ENCODE measurements at regions not wholly inside any gene's neighbourhood (a gene's known extent, or its start where the extent isn't known, plus 50 kb on each side); places are given as distances from the start of the nearest gene placed in this dataset.
"Not testable (repeated sequence)": the region's sequence is repeated elsewhere in the genome, so short reads cannot be mapped to it uniquely, and the experiment has no call there.

DNA sequence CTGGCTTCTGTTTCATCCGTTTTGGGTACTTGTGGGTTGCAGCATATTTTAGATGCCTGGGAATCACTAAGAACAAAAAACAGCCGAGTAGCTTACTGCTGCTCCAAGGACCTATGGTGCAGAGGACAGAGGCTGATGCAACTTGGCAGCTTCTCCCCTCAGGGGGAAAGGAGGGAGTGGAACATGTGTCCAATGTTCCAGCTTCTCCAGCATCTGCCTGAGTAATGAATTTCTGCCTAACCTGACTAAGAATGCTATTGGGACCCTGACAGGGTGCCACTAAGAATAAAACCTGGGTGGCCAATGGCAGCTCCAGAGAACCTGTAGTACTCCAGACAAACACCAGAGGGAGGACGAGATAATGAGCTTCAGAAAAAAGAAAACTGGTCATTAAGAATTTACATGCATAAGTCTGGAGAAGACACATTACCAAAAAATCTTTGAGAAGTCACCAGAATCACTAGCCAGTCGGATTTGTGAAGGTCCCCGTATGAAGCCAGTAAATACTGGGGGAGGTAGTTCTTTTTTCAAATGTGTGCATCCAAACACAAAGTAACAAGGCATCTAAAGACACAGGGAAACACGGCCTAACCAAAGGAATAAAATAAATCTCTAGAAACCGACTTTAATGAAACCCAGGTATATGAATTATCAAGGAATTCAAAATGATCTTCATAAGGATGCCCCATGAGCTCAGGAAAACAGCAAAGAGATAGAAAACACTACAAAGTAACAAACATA lies 293.5 kb downstream of the HINT1 start:
- Mint-ChIP-seq H3K9me3 (no peaks in the 10 kb centered on the region), H3K4me3 (no peak overlapping the region), H3K4me1 (ENCODE audit: low read depth) (no peaks in the 10 kb centered on the region), H3K36me3 (ENCODE audit: low read depth) (no peaks in the 10 kb centered on the region), H3K27ac (no peak overlapping the region), H3K27me3 (ENCODE audit: low read depth) (no peaks in the 10 kb centered on the region)

DNA sequence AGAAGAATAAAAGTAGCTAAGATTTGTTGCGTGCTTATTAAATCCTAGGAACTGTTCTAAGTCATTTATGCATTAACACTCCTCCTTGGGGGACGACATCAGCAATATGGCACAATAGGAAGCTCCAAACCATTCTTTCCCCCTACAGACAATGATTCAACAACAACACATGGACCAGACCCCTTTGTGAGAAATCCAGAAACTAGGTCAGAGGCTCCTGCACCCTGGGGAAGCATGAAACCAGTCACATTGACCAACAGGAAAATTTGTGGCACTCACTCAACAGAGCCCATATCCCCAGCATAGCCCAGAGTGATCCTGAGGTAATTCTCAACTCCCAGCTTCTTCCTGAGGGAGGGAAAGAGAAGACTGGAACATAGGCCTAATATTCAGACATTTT lies 294.4 kb downstream of the HINT1 start:
- Mint-ChIP-seq H3K36me3 (ENCODE audit: low read depth) (no peaks in the 10 kb centered on the region), H3K4me1 (ENCODE audit: low read depth) (no peaks in the 10 kb centered on the region), H3K9me3 (no peaks in the 10 kb centered on the region), H3K27ac (no peak overlapping the region), H3K27me3 (ENCODE audit: low read depth) (no peaks in the 10 kb centered on the region), H3K4me3 (no peak overlapping the region)

DNA sequence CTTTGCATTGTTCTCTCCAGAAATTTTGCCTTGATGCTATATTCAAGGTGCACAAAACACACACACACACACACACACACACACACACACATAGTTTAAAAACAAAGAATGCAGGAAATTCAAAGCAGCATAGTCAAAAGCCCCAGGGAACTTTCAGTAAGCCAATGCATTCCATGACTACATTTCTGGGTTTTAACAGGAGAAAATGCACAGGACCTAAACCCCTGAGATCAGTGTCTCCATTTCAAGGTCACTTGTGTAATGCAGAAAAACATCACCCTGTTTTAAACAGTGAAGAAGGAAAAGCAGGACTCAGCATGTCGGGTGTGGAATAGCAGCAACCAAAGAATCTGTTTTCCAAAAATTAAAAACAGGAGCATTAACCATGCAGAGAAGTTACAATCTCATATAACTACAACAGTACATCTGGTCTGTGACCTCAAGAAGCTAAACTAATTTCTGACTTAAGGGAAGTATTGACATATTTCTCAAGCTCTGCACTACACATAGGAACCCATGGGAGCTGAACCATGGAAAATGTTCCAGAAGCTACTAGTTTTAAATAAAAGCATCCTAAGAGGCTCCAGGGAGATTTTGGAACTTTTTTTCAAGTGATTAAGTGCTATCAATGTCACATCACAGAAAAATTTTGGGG lies 296.7 kb downstream of the HINT1 start:
- Mint-ChIP-seq H3K27ac (no peak overlapping the region), H3K4me1 (ENCODE audit: low read depth) (no peaks in the 10 kb centered on the region), H3K36me3 (ENCODE audit: low read depth) (no peaks in the 10 kb centered on the region), H3K9me3 (peaks cover 6% of the 10 kb centered on the region), H3K27me3 (ENCODE audit: low read depth) (peaks cover 5% of the 10 kb centered on the region), H3K4me3 (no peak overlapping the region)

DNA sequence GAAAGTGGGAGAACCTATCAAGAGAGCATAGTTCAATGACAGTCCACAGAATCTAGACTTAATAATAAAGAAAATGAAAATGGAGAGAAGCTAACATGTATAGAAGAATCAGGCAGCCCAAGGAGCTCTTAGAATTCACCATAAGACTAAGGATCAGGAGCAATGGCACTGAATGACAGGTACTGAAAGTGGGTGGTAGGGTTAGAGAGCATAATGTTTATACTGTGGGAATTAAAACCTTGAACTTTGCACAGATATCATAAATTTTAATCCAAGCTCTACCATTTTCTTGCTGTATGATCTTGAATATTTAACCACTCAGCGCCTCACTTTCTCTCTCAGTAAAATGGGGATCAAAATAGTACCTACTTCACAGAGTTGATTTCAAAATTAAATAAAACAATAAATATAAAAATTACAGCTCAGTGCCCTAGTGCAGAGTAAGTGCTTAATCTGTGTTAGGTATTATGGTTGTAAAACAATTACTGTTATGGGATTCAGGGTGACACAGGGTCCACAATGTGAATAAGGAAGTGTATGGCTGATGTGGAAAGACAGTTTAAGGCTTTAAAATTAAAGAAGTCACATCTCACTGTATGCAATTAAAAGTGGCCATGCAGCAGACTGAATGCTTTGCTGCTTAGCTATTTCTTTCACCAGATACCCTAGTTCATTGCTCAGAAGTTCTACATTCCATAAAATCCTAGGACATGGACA lies 319.8 kb downstream of the HINT1 start:
- H3K27me3 Mint-ChIP-seq (ENCODE audit: low read depth) = peaks cover 7% of the 10 kb centered on the region
- no peak overlapping the region for H3K27ac Mint-ChIP-seq
- H3K9me3 Mint-ChIP-seq = peaks cover 13% of the 10 kb centered on the region
- no peaks in the 10 kb centered on the region for H3K4me1 Mint-ChIP-seq (ENCODE audit: low read depth)
- H3K4me3 Mint-ChIP-seq = no peak overlapping the region
- H3K36me3 Mint-ChIP-seq (ENCODE audit: low read depth) = no peaks in the 10 kb centered on the region

DNA sequence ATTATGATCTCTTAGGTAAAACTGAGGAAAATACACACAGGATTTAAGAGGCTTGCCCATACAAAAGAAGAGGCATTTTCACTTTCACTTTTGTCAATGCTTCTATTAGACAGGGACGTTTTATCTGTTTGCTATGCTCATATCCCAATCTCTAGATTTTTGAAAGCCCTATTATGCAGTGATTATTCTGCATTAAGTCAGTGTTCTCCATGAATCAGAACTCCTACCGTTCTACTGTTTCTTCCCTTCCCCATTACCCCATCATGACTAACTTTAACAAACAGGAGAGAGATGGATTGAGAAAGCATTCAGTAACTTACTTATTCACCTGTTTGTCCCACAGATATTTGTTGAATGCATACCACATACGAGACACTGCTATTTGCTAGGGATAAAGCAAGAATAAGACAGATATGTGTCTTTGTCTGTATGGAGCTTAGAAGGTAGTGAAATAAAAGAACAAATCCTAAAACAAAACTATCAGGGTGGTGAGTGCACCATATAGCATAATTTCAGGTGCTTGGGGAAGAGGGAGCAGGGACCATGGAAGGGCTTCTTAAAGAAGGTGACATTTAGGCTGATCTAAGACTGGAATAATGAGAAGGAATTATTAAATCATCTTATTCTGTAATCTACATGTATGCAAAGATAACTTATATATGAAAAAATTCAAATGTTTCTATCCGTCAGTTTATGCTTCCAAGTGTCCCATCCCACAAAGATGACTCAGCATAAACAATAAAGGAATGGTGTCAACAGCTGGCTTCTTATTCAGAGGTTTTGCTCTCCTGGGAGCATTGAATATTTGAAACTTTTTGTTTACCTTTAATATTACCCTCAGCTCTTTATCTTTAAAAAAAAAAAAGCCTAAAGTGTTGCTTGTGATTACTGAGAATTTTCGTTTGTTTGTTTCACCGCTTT lies 328.1 kb downstream of the HINT1 start:
- H3K4me3 Mint-ChIP-seq = peak overlapping the region; percentile 82
- H3K27ac Mint-ChIP-seq = no peak overlapping the region
- peaks cover 4% of the 10 kb centered on the region for H3K9me3 Mint-ChIP-seq
- H3K27me3 Mint-ChIP-seq (ENCODE audit: low read depth) = peaks cover 4% of the 10 kb centered on the region
- no peaks in the 10 kb centered on the region for H3K36me3 Mint-ChIP-seq (ENCODE audit: low read depth)
- peaks cover 11% of the 10 kb centered on the region for H3K4me1 Mint-ChIP-seq (ENCODE audit: low read depth)

DNA sequence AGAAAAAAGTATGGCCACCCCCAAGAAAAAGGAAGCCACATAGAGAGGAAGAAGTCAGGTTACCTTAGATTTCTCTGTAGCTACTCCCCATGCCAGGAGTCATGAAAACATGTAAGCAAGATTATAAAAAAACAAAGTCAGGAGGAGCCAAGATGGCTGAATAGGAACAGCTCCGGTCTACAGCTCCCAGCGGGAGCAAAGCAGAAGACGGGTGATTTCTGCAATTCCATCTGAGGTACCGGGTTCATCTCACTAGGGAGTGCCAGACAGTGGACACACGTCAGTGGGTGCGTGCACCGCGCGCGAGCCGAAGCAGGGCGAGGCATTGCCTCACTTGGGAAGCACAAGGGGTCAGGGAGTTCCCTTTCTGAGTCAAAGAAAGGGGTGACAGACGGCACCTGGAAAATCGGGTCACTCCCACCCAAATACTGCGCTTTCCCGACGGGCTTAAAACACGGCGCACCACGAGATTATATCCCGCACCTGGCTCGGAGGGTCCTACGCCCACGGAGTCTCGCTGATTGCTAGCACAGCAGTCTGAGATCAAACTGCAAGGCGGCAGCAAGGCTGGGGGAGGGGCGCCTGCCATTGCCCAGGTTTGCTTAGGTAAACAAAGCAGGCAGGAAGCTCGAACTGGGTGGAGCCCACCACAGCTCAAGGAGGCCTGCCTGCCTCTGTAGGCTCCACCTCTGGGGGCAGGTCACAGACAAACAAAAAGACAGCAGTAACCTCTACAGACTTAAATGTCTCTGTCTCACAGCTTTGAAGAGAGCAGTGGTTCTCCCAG lies 347.3 kb downstream of the HINT1 start:
- not testable (repeated sequence) for H3K27ac Mint-ChIP-seq; H3K36me3 Mint-ChIP-seq (ENCODE audit: low read depth); H3K27me3 Mint-ChIP-seq (ENCODE audit: low read depth); H3K9me3 Mint-ChIP-seq; H3K4me3 Mint-ChIP-seq; H3K4me1 Mint-ChIP-seq (ENCODE audit: low read depth)

DNA sequence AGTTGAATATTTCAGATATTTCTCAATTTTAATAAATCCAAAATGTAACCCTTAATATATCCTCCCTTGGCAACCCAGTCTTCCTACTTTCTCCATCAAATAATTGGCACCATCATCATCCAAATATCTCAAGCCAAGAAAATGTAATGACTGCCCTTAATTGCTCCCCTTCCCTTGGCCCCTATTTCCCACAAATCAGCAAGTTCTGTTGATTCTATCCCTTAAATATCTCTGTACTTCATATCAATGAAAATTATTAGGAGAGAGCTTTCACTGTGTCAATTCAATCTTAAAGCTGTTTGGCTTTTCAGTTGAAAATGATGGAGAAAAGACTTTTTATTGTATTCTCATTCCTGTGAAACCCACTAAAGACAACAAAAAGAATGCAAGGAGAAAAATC lies 349.8 kb downstream of the HINT1 start:
- Mint-ChIP-seq H3K9me3 (no peaks in the 10 kb centered on the region), H3K4me3 (no peak overlapping the region), H3K4me1 (ENCODE audit: low read depth) (no peaks in the 10 kb centered on the region), H3K27me3 (ENCODE audit: low read depth) (peaks cover 2% of the 10 kb centered on the region), H3K27ac (no peak overlapping the region), H3K36me3 (ENCODE audit: low read depth) (no peaks in the 10 kb centered on the region)

DNA sequence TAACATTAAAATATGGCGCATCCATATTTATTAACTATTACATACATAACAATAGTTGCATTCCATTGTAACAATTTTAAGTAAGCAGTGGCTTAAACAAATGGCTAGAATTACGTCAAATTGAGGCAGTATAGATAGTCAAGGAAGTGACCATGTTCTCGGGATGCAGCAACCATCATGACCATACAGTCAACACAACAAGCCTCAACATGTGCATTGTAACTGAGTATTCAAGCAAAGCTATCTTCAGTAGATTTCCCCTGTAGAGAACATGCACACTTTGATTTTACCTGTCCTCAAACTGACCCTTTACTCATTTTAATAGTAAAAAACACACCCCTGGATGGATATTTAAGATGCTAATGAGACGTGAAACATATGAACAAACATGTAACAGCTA lies 356.4 kb downstream of the HINT1 start:
- Mint-ChIP-seq H3K4me3 (no peak overlapping the region), H3K27me3 (ENCODE audit: low read depth) (peaks cover 3% of the 10 kb centered on the region), H3K36me3 (ENCODE audit: low read depth) (no peaks in the 10 kb centered on the region), H3K4me1 (ENCODE audit: low read depth) (no peaks in the 10 kb centered on the region), H3K27ac (no peak overlapping the region), H3K9me3 (no peaks in the 10 kb centered on the region)

DNA sequence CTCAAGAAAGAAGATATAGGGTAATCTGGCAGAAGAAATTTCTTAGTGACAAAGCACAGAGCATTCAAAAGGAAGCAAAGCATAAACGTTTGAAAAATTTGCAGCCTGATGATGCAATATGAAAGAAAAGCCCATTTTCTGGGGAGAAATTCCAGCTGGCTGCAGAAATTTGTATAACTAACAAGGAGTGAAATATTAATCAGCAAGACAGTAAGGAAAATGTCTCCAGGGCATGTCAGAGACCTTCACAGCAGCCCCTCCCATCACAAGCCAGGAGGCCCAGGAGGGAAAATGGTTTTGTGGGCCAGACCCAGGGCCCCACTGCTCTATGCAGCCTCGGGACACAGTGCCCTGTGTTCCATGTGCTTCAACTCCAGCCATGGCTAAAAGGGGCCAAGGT lies 359.4 kb downstream of the HINT1 start:
- H3K36me3 Mint-ChIP-seq (ENCODE audit: low read depth) = no peaks in the 10 kb centered on the region
- no peak overlapping the region for H3K4me3 Mint-ChIP-seq
- peaks cover 3% of the 10 kb centered on the region for H3K27me3 Mint-ChIP-seq (ENCODE audit: low read depth)
- no peaks in the 10 kb centered on the region for H3K4me1 Mint-ChIP-seq (ENCODE audit: low read depth)
- H3K27ac Mint-ChIP-seq = no peak overlapping the region
- H3K9me3 Mint-ChIP-seq = no peaks in the 10 kb centered on the region

DNA sequence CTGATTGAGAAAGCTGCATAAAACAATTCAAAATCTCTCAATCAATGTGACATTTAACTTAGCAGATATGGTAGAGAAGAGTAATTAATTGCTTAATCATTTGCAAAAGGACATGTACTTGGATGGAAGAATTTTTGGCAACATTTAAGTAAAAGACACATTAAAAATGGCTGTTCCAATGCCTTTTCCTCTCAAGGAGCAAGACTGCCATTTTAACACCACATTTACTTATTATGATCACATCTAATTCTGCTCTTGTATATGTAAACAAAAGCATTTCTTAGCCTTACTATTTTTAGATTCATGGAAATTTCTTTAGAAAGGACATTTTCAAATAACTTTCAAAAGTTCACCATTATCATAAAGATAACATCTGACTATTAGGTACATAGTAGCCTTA lies 360.0 kb downstream of the HINT1 start:
- Mint-ChIP-seq H3K4me1 (ENCODE audit: low read depth) (no peaks in the 10 kb centered on the region), H3K9me3 (no peaks in the 10 kb centered on the region), H3K27me3 (ENCODE audit: low read depth) (no peaks in the 10 kb centered on the region), H3K36me3 (ENCODE audit: low read depth) (no peaks in the 10 kb centered on the region), H3K27ac (no peak overlapping the region), H3K4me3 (no peak overlapping the region)

DNA sequence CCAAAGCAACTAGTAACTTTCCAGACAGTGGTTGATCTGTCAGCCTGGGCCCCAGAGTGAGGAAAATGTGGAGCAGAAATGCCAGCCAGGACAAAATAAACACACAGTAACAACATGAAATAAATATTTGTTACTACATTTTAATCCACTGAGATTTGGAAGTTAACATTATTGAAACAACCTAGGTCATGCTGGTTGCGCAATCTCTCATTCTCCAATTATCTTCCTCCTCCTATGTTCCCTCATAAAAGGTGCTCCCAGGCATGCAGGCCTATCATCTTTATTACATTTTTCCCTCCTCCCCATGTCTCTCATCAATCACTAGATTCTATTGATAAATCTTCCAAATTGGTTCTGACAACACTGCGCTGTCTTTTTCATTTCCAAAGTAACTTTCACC lies 363.1 kb downstream of the HINT1 start:
- Mint-ChIP-seq H3K4me3 (no peak overlapping the region), H3K27me3 (ENCODE audit: low read depth) (no peaks in the 10 kb centered on the region), H3K36me3 (ENCODE audit: low read depth) (no peaks in the 10 kb centered on the region), H3K4me1 (ENCODE audit: low read depth) (no peaks in the 10 kb centered on the region), H3K9me3 (no peaks in the 10 kb centered on the region), H3K27ac (no peak overlapping the region)

DNA sequence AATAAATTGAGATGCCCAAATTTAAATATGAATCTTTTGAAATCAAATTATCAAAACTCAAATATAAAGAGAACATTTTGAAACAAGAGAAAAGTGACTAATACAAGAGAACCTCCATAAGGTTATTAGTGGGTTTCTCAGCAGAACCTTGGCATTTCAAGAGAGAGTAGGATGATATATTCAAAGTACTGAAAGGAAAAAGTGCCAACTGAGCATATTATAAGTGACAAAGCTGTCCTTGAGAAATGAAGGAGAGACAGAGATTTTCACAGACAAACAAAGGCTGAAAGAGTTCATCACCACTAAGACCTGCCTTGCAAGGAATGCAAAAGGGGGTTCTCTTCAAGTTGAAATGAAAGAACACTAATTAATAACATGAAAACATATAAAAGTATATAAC lies 366.0 kb downstream of the HINT1 start:
- H3K27me3 Mint-ChIP-seq (ENCODE audit: low read depth) = no peaks in the 10 kb centered on the region

DNA sequence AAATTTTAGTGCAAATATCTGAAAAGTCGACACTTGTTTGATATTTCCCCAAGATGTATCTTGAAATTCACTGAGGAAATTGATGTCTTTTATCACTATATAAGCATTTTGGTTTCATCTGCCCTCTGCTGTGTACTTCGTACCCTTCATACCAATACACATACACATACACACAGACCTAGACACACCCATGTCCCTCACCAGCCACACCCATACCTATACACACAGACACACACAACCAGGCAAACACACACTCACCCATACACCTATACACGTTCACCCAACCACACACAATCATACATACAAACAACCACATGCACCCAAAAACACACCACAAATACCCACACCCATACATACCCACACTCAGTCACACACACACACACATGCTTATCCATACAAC lies 367.8 kb downstream of the HINT1 start:
- no peaks in the 10 kb centered on the region for H3K4me1 Mint-ChIP-seq (ENCODE audit: low read depth)
- H3K9me3 Mint-ChIP-seq = peaks cover under 1% of the 10 kb centered on the region
- no peaks in the 10 kb centered on the region for H3K36me3 Mint-ChIP-seq (ENCODE audit: low read depth)
- no peak overlapping the region for H3K27ac Mint-ChIP-seq
- no peak overlapping the region for H3K4me3 Mint-ChIP-seq
- H3K27me3 Mint-ChIP-seq (ENCODE audit: low read depth) = no peaks in the 10 kb centered on the region

More for the DNA sequence above, 366.0 kb downstream of the HINT1 start:
- Mint-ChIP-seq H3K4me1 (ENCODE audit: low read depth) (no peaks in the 10 kb centered on the region), H3K4me3 (no peak overlapping the region), H3K27ac (no peak overlapping the region), H3K36me3 (ENCODE audit: low read depth) (no peaks in the 10 kb centered on the region), H3K9me3 (no peaks in the 10 kb centered on the region)

DNA sequence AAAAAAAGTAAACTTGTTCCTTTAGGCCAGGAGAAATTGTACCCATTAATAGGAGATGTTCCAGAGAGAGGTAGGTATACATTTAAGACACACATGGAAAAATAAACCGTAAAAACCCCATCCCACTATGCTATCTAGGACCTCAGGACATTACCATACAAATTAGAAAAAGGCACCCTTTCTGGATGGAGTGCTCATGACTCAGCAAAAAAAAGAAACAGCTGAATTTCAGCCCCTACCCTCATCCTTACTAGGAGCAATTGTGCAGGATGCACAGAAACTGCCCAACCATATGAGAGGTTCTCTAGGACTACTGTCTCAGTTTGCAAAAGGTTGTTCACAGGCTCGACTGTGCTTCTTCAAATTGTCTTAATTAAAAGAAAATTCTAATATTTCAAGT lies 368.2 kb downstream of the HINT1 start:
- H3K4me3 Mint-ChIP-seq = no peak overlapping the region
- H3K36me3 Mint-ChIP-seq (ENCODE audit: low read depth) = no peaks in the 10 kb centered on the region
- no peaks in the 10 kb centered on the region for H3K27me3 Mint-ChIP-seq (ENCODE audit: low read depth)
- H3K27ac Mint-ChIP-seq = no peak overlapping the region
- H3K4me1 Mint-ChIP-seq (ENCODE audit: low read depth) = no peaks in the 10 kb centered on the region
- peaks cover 4% of the 10 kb centered on the region for H3K9me3 Mint-ChIP-seq

Measured in T-helper 1 cell treated with Interleukin-12 subunit alpha and Interleukin-12 subunit beta and Interleukin-4 antibody, amounts not matched to agents 30 μg/mL and 1 μg/mL, for 36 hours (primary cell).